DND-41 (cell line): ENCODE measurements at regions not wholly inside any gene's neighbourhood (a gene's known extent, or its start where the extent isn't known, plus 50 kb on each side); places are given as distances from the start of the nearest gene placed in this dataset.

Experiments used
- EZH2 ChIP-seq: IDR thresholded peaks from 3 replicates; pipeline ENCODE4 v1.6.1; 2012; ENCODE audit warnings: borderline replicate concordance, low read depth, mild to moderate bottlenecking, moderate library complexity, low read length, inconsistent platforms; ENCODE audit not compliant: severe bottlenecking
- TF ChIP-seq, protein P1 (sequence below): IDR thresholded peaks from 2 replicates; pipeline ENCODE4 v1.5.1; 2012; ENCODE audit warnings: borderline replicate concordance, low read length, moderate library complexity, mild to moderate bottlenecking; ENCODE audit not compliant: poor library complexity, severe bottlenecking; ENCODE audit errors: extremely low read depth

DNA sequence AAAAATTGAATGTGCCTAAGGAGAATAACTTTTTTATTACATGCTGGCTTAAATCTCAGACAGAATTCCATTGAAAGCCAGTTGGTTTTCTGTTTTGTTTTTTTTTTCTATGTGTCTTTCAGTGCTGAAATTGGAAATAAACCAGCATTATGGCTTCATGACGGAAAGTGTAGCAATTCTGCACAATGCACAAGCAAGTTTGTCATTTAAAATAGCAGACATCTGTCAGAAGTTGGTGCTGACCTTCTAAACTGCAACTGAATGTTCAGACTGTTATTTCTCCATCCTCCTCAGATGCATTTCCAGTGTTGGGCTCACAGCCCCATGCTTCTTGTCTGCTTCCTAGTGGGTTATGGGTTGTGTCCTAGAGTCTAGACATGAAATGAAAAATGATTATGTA, 107.2 kb upstream of the LIMCH1 start:
- TF ChIP-seq, protein P1, sequence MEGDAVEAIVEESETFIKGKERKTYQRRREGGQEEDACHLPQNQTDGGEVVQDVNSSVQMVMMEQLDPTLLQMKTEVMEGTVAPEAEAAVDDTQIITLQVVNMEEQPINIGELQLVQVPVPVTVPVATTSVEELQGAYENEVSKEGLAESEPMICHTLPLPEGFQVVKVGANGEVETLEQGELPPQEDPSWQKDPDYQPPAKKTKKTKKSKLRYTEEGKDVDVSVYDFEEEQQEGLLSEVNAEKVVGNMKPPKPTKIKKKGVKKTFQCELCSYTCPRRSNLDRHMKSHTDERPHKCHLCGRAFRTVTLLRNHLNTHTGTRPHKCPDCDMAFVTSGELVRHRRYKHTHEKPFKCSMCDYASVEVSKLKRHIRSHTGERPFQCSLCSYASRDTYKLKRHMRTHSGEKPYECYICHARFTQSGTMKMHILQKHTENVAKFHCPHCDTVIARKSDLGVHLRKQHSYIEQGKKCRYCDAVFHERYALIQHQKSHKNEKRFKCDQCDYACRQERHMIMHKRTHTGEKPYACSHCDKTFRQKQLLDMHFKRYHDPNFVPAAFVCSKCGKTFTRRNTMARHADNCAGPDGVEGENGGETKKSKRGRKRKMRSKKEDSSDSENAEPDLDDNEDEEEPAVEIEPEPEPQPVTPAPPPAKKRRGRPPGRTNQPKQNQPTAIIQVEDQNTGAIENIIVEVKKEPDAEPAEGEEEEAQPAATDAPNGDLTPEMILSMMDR, result no peak
- no peak for TF ChIP-seq EZH2
